ENCODE measurements at regions not wholly inside any gene's neighbourhood (a gene's known extent, or its start where the extent isn't known, plus 50 kb on each side); places are given as distances from the start of the nearest gene placed in this dataset.

- ATAC-seq (replicated peaks in 1 of 2): no peak
- peaks cover 26% of the 10 kb centered on the region for H3K4me1 Mint-ChIP-seq (ENCODE audit: low read depth)
- no peaks in the 10 kb centered on the region for H3K36me3 Mint-ChIP-seq (ENCODE audit: insufficient read depth in 2 of 2)
- DNase-seq: no peak
- H3K9me3 Mint-ChIP-seq: no peaks in the 10 kb centered on the region
- H3K4me3 Mint-ChIP-seq: no peak overlapping the region
- H3K27me3 Mint-ChIP-seq (ENCODE audit: low read depth): no peaks in the 10 kb centered on the region
- H3K27ac Mint-ChIP-seq: no peak overlapping the region
Observed at GRCh38 chr17:72424505-72425117, 303.8 kb downstream of the SOX9 start.

GRCh38 chr17:72425133-72425793 is 304.4 kb downstream of the SOX9 start:
- H3K9me3 Mint-ChIP-seq: no peaks in the 10 kb centered on the region
- H3K27me3 Mint-ChIP-seq (ENCODE audit: low read depth): no peaks in the 10 kb centered on the region
- DNase-seq (no peak), ATAC-seq (replicated peaks in 1 of 2) (no peak)
- H3K4me1 Mint-ChIP-seq (ENCODE audit: low read depth): peaks cover 26% of the 10 kb centered on the region
- H3K36me3 Mint-ChIP-seq (ENCODE audit: insufficient read depth in 2 of 2): no peaks in the 10 kb centered on the region
- H3K27ac Mint-ChIP-seq: no peak overlapping the region
- no peak overlapping the region for H3K4me3 Mint-ChIP-seq

GRCh38 chr17:72425794-72426168 is 305.0 kb downstream of the SOX9 start:
- Mint-ChIP-seq H3K27ac (no peak overlapping the region), H3K9me3 (no peaks in the 10 kb centered on the region), H3K4me3 (no peak overlapping the region), H3K27me3 (ENCODE audit: low read depth) (no peaks in the 10 kb centered on the region), H3K36me3 (ENCODE audit: insufficient read depth in 2 of 2) (no peaks in the 10 kb centered on the region), H3K4me1 (ENCODE audit: low read depth) (peaks cover 20% of the 10 kb centered on the region)
- DNase-seq: no peak
- no peak for ATAC-seq (replicated peaks in 1 of 2)

GRCh38 chr17:72426321-72426720 is 305.5 kb downstream of the SOX9 start:
- no peaks in the 10 kb centered on the region for H3K9me3 Mint-ChIP-seq
- DNase-seq: no peak
- no peak overlapping the region for H3K27ac Mint-ChIP-seq
- H3K27me3 Mint-ChIP-seq (ENCODE audit: low read depth): no peaks in the 10 kb centered on the region
- H3K4me3 Mint-ChIP-seq: no peak overlapping the region
- H3K36me3 Mint-ChIP-seq (ENCODE audit: insufficient read depth in 2 of 2): no peaks in the 10 kb centered on the region
- peaks cover 15% of the 10 kb centered on the region for H3K4me1 Mint-ChIP-seq (ENCODE audit: low read depth)
- ATAC-seq (replicated peaks in 1 of 2): no peak

- Mint-ChIP-seq H3K4me1 (ENCODE audit: low read depth) (peaks cover 8% of the 10 kb centered on the region), H3K36me3 (ENCODE audit: insufficient read depth in 2 of 2) (no peaks in the 10 kb centered on the region), H3K27me3 (ENCODE audit: low read depth) (no peaks in the 10 kb centered on the region)
Observed at GRCh38 chr17:72426948-72427760, 306.3 kb downstream of the SOX9 start.

GRCh38 chr17:72427761-72428109 is 306.9 kb downstream of the SOX9 start:
- DNase-seq: no peak
- no peak for ATAC-seq (replicated peaks in 1 of 2)
- Mint-ChIP-seq H3K36me3 (ENCODE audit: insufficient read depth in 2 of 2) (no peaks in the 10 kb centered on the region), H3K4me3 (no peak overlapping the region), H3K9me3 (no peaks in the 10 kb centered on the region), H3K27me3 (ENCODE audit: low read depth) (no peaks in the 10 kb centered on the region), H3K27ac (no peak overlapping the region), H3K4me1 (ENCODE audit: low read depth) (peaks cover 8% of the 10 kb centered on the region)

More at GRCh38 chr17:72426948-72427760, 306.3 kb downstream of the SOX9 start:
- Mint-ChIP-seq H3K27ac (no peak overlapping the region), H3K9me3 (no peaks in the 10 kb centered on the region), H3K4me3 (no peak overlapping the region)
- DNase-seq (no peak), ATAC-seq (replicated peaks in 1 of 2) (no peak)

- peaks cover 8% of the 10 kb centered on the region for H3K4me1 Mint-ChIP-seq (ENCODE audit: low read depth)
- H3K9me3 Mint-ChIP-seq: no peaks in the 10 kb centered on the region
- H3K4me3 Mint-ChIP-seq: no peak overlapping the region
- DNase-seq (no peak), ATAC-seq (replicated peaks in 1 of 2) (no peak)
- H3K36me3 Mint-ChIP-seq (ENCODE audit: insufficient read depth in 2 of 2): no peaks in the 10 kb centered on the region
- H3K27me3 Mint-ChIP-seq (ENCODE audit: low read depth): no peaks in the 10 kb centered on the region
- H3K27ac Mint-ChIP-seq: no peak overlapping the region
Observed at GRCh38 chr17:72429066-72429638, 308.3 kb downstream of the SOX9 start.

GRCh38 chr17:72430611-72431432 is 310.0 kb downstream of the SOX9 start:
- Mint-ChIP-seq H3K4me1 (ENCODE audit: low read depth) (no peaks in the 10 kb centered on the region), H3K27me3 (ENCODE audit: low read depth) (no peaks in the 10 kb centered on the region), H3K9me3 (no peaks in the 10 kb centered on the region), H3K4me3 (no peak overlapping the region), H3K36me3 (ENCODE audit: insufficient read depth in 2 of 2) (no peaks in the 10 kb centered on the region), H3K27ac (no peak overlapping the region)
- ATAC-seq (replicated peaks in 1 of 2) (no peak), DNase-seq (no peak)

- no peaks in the 10 kb centered on the region for H3K36me3 Mint-ChIP-seq (ENCODE audit: insufficient read depth in 2 of 2)
- no peak overlapping the region for H3K27ac Mint-ChIP-seq
- no peaks in the 10 kb centered on the region for H3K4me1 Mint-ChIP-seq (ENCODE audit: low read depth)
- no peaks in the 10 kb centered on the region for H3K27me3 Mint-ChIP-seq (ENCODE audit: low read depth)
- no peak overlapping the region for H3K4me3 Mint-ChIP-seq
- ATAC-seq (replicated peaks in 1 of 2): no peak
- H3K9me3 Mint-ChIP-seq: no peaks in the 10 kb centered on the region
- no peak for DNase-seq
Observed at GRCh38 chr17:72432143-72432621, 311.4 kb downstream of the SOX9 start.

- H3K4me3 Mint-ChIP-seq: no peak overlapping the region
Observed at GRCh38 chr17:72432881-72433280, 312.1 kb downstream of the SOX9 start.

GRCh38 chr17:72433797-72434196 is 313.0 kb downstream of the SOX9 start:
- Mint-ChIP-seq H3K36me3 (ENCODE audit: insufficient read depth in 2 of 2) (no peaks in the 10 kb centered on the region), H3K4me3 (no peak overlapping the region), H3K27me3 (ENCODE audit: low read depth) (no peaks in the 10 kb centered on the region), H3K27ac (no peak overlapping the region), H3K4me1 (ENCODE audit: low read depth) (no peaks in the 10 kb centered on the region), H3K9me3 (no peaks in the 10 kb centered on the region)
- ATAC-seq (replicated peaks in 1 of 2): no peak
- DNase-seq: no peak

More at GRCh38 chr17:72432881-72433280, 312.1 kb downstream of the SOX9 start:
- Mint-ChIP-seq H3K9me3 (no peaks in the 10 kb centered on the region), H3K27me3 (ENCODE audit: low read depth) (no peaks in the 10 kb centered on the region), H3K4me1 (ENCODE audit: low read depth) (no peaks in the 10 kb centered on the region), H3K27ac (no peak overlapping the region), H3K36me3 (ENCODE audit: insufficient read depth in 2 of 2) (no peaks in the 10 kb centered on the region)
- DNase-seq: no peak
- no peak for ATAC-seq (replicated peaks in 1 of 2)

GRCh38 chr17:72434581-72434980 is 313.8 kb downstream of the SOX9 start:
- ATAC-seq (replicated peaks in 1 of 2) (no peak), DNase-seq (no peak)
- H3K9me3 Mint-ChIP-seq: peaks cover 0 to under 1% of the 10 kb centered on the region in 2 donors
- no peak overlapping the region for H3K27ac Mint-ChIP-seq
- no peaks in the 10 kb centered on the region for H3K27me3 Mint-ChIP-seq (ENCODE audit: low read depth)
- H3K4me3 Mint-ChIP-seq: no peak overlapping the region
- no peaks in the 10 kb centered on the region for H3K4me1 Mint-ChIP-seq (ENCODE audit: low read depth)
- H3K36me3 Mint-ChIP-seq (ENCODE audit: insufficient read depth in 2 of 2): no peaks in the 10 kb centered on the region
